ENCODE measurements at regions not wholly inside any gene's neighbourhood (a gene's known extent, or its start where the extent isn't known, plus 50 kb on each side); places are given as distances from the start of the nearest gene placed in this dataset.

GRCh38 chr15:29891096-29891457, 68.8 kb upstream of the TJP1 start:
- no peak for DNase-seq (ENCODE audit: extremely low read depth, low read depth)
- no peak for TF ChIP-seq CTCF (IDR thresholded peaks at IDR 0.05; ENCODE audit: low read depth, low read length, missing control alignments)
- H3K4me3 ChIP-seq (replicated peaks; ENCODE audit: low read depth, low read length) = no peak overlapping the region

- no peak for TF ChIP-seq CTCF (IDR thresholded peaks at IDR 0.05; ENCODE audit: low read depth, low read length, missing control alignments)
- DNase-seq (ENCODE audit: extremely low read depth, low read depth) = no peak
- no peak overlapping the region for H3K4me3 ChIP-seq (replicated peaks; ENCODE audit: low read depth, low read length)
Observed at GRCh38 chr15:29890336-29891095, 68.2 kb upstream of the TJP1 start.

GRCh38 chr15:29889542-29890329, 67.5 kb upstream of the TJP1 start:
- DNase-seq (ENCODE audit: extremely low read depth, low read depth) = no peak
- TF ChIP-seq CTCF (IDR thresholded peaks at IDR 0.05; ENCODE audit: low read depth, low read length, missing control alignments) = no peak
- no peak overlapping the region for H3K4me3 ChIP-seq (replicated peaks; ENCODE audit: low read depth, low read length)

- no peak overlapping the region for H3K4me3 ChIP-seq (replicated peaks; ENCODE audit: low read depth, low read length)
- TF ChIP-seq CTCF (IDR thresholded peaks at IDR 0.05; ENCODE audit: low read depth, low read length, missing control alignments) = no peak
- DNase-seq (ENCODE audit: extremely low read depth, low read depth) = no peak
Observed at GRCh38 chr15:29888646-29889045, 66.4 kb upstream of the TJP1 start.

- no peak overlapping the region for H3K4me3 ChIP-seq (replicated peaks; ENCODE audit: low read depth, low read length)
- TF ChIP-seq CTCF (IDR thresholded peaks at IDR 0.05; ENCODE audit: low read depth, low read length, missing control alignments) = no peak
- no peak for DNase-seq (ENCODE audit: extremely low read depth, low read depth)
Observed at GRCh38 chr15:29887721-29888120, 65.5 kb upstream of the TJP1 start.

GRCh38 chr15:29885183-29885582, 62.9 kb upstream of the TJP1 start:
- no peak for DNase-seq (ENCODE audit: extremely low read depth, low read depth)
- H3K4me3 ChIP-seq (replicated peaks; ENCODE audit: low read depth, low read length) = no peak overlapping the region
- no peak for TF ChIP-seq CTCF (IDR thresholded peaks at IDR 0.05; ENCODE audit: low read depth, low read length, missing control alignments)
